PC-3 (cell line): ENCODE measurements at regions not wholly inside any gene's neighbourhood (a gene's known extent, or its start where the extent isn't known, plus 50 kb on each side); places are given as distances from the start of the nearest gene placed in this dataset.

Experiments
- ATAC-seq: fragments of 200-7000 bp; cut with Tn5 transposase; 2 replicates; pipeline ENCODE4 v1.9.1; 2020; ENCODE audit warnings: mild to moderate bottlenecking, moderate library complexity
- BruUV-seq: library from RNA; stranded (reverse); fragments of 400-500 nt; replicated peaks from 2 replicates; lab custom pipeline; 2021; lab: Mats Ljungman, UMichigan
- CTCF ChIA-PET: fragments of 300-600 bp; sonication (Branson Sonifier 250); formaldehyde crosslinking; loops from one replicate; lab custom pipeline; 2022; ENCODE audit warnings: antibody characterized with exemption; lab: Charles Lee
- POLR2A ChIA-PET: fragments of 300-600 bp; sonication (Branson Sonifier 250); formaldehyde crosslinking; loops from one replicate; lab custom pipeline; 2022; ENCODE audit warnings: antibody characterized with exemption; ENCODE audit not compliant: unreplicated experiment; lab: Charles Lee
- DNase-seq: peaks from one replicate; pipeline ENCODE4 v3.0.0-alpha.2; 2015
- H2AFZ ChIP-seq: fragments of 300-600 bp; sonication (generic); 2 replicates; pipeline ENCODE4 v1.6.0; 2016; ENCODE audit warnings: antibody characterized with exemption, low read length
- H3F3A ChIP-seq: fragments of 300-600 bp; sonication (generic); one replicate; pipeline ENCODE4 v1.6.0; 2017; ENCODE audit warnings: antibody characterized with exemption, low read length, control low read depth, mild to moderate bottlenecking; ENCODE audit not compliant: unreplicated experiment
- H3K27ac ChIP-seq: fragments of 300-600 bp; sonication (generic); 2 replicates; pipeline ENCODE4 v1.5.1; 2016; ENCODE audit warnings: mild to moderate bottlenecking, low read length
- H3K27me3 ChIP-seq: fragments of 300-600 bp; sonication (generic); 2 replicates; pipeline ENCODE4 v1.6.1; 2016; ENCODE audit warnings: low read length, mixed read lengths
- H3K36me3 ChIP-seq: fragments of 300-600 bp; sonication (generic); 2 replicates; pipeline ENCODE4 v1.6.1; 2016; ENCODE audit warnings: low read depth, mixed run types, low read length, mixed read lengths
- H3K4me1 ChIP-seq: fragments of 300-600 bp; sonication (generic); 2 replicates; pipeline ENCODE4 v1.5.1; 2016; ENCODE audit warnings: low read length; ENCODE audit not compliant: insufficient read depth
- H3K4me2 ChIP-seq: fragments of 300-600 bp; sonication (generic); 2 replicates; pipeline ENCODE4 v1.6.0; 2016; ENCODE audit warnings: low read length
- H3K4me3 ChIP-seq: fragments of 300-600 bp; sonication (generic); 2 replicates; pipeline ENCODE4 v1.5.1; 2016; ENCODE audit warnings: mild to moderate bottlenecking, low read length, mixed read lengths
- H3K79me2 ChIP-seq: fragments of 300-600 bp; sonication (generic); 2 replicates; pipeline ENCODE4 v1.6.1; 2017; ENCODE audit warnings: low read length, mixed read lengths
- H3K9ac ChIP-seq: fragments of 300-600 bp; sonication (generic); 2 replicates; pipeline ENCODE4 v1.6.0; 2016; ENCODE audit warnings: mild to moderate bottlenecking, low read length
- H3K9me2 ChIP-seq: fragments of 300-600 bp; sonication (generic); replicated peaks from 2 replicates; pipeline ENCODE4 v1.6.1; 2016; ENCODE audit warnings: mixed run types, low read length, mixed read lengths
- H3K9me3 ChIP-seq: fragments of 300-600 bp; sonication (generic); 2 replicates; pipeline ENCODE4 v1.6.1; 2016; ENCODE audit warnings: low read length, mixed read lengths
- H4K20me1 ChIP-seq: fragments of 300-600 bp; sonication (generic); 2 replicates; pipeline ENCODE4 v1.6.1; 2016; ENCODE audit warnings: low read length, mixed read lengths
- CTCF ChIP-seq: fragments of 300-600 bp; sonication (generic); conservative IDR thresholded peaks from 2 replicates; pipeline ENCODE4 v1.5.1; 2017; ENCODE audit warnings: antibody characterized with exemption, low read depth, mild to moderate bottlenecking, low read length
- EZH2 ChIP-seq: fragments of 300-600 bp; sonication (generic); IDR thresholded peaks from one replicate; pipeline ENCODE4 v1.6.1; 2017; ENCODE audit warnings: antibody characterized with exemption, mild to moderate bottlenecking, low read length; ENCODE audit not compliant: unreplicated experiment
- EZH2phosphoT487 ChIP-seq: fragments of 300-600 bp; sonication (generic); IDR thresholded peaks from 2 replicates; pipeline ENCODE4 v1.6.1; 2018; ENCODE audit warnings: mild to moderate bottlenecking, antibody characterized with exemption, low read length, borderline replicate concordance
- intact Hi-C: fragments of 100-400 bp; cut with micrococcal nuclease; formaldehyde crosslinking; loops from 2 replicates; pipeline ENCODE4 v1.9.0; 2023

GRCh38 chr5:130795037-130795436 lies 370.0 kb downstream of the HINT1 start:
- no TSS peak for BruUV-seq
- Histone ChIP-seq H3K9me2 (no peaks in the 10 kb centered on the region), H3K9ac (peak overlapping the region; percentile 28; the same call in 1 of the 2 replicates), H3K4me2 (no peak overlapping the region), H3K4me1 (peaks cover 17% of the 10 kb centered on the region), H3K27ac (peak overlapping the region; percentile 41), H3K79me2 (no peaks in the 10 kb centered on the region), H3K27me3 (no peaks in the 10 kb centered on the region), H3K36me3 (no peaks in the 10 kb centered on the region), H4K20me1 (no peaks in the 10 kb centered on the region), H3K9me3 (no peaks in the 10 kb centered on the region), H3K4me3 (no peak overlapping the region), H2AFZ (no peak overlapping the region), H3F3A (no peaks in the 10 kb centered on the region)
- TF ChIP-seq CTCF: no peak
- TF ChIP-seq EZH2phosphoT487: no peak
- CTCF ChIA-PET: no interaction called here
- DNase-seq (peak; percentile 42), ATAC-seq (peak; percentile 28; the same call in 1 of the 2 replicates)
- POLR2A ChIA-PET: no interaction called here
- intact Hi-C loops: no loop called here

GRCh38 chr5:130777794-130778193 lies 387.3 kb downstream of the HINT1 start:
- Histone ChIP-seq H3K27me3 (no peaks in the 10 kb centered on the region), H3K27ac (no peak overlapping the region), H3K9me2 (no peaks in the 10 kb centered on the region), H3K79me2 (no peaks in the 10 kb centered on the region), H3K9me3 (no peaks in the 10 kb centered on the region), H3K9ac (no peak overlapping the region), H3K4me2 (no peak overlapping the region), H3K4me3 (no peak overlapping the region), H3K4me1 (peaks cover 8% of the 10 kb centered on the region), H4K20me1 (no peaks in the 10 kb centered on the region), H2AFZ (no peak overlapping the region), H3F3A (no peaks in the 10 kb centered on the region), H3K36me3 (no peaks in the 10 kb centered on the region)
- ATAC-seq (no peak), DNase-seq (no peak)
- TF ChIP-seq CTCF: no peak
- TF ChIP-seq EZH2: no peak
- TF ChIP-seq EZH2phosphoT487: no peak
- BruUV-seq: no TSS peak
- ChIA-PET POLR2A (no interaction called here), CTCF (no interaction called here)
- intact Hi-C loops: no loop called here

GRCh38 chr5:130773813-130774212 lies 391.2 kb downstream of the HINT1 start:
- ChIA-PET POLR2A (no interaction called here), CTCF (no interaction called here)
- H4K20me1 ChIP-seq: no peaks in the 10 kb centered on the region
- TF ChIP-seq EZH2: no peak
- peak; percentile 50 for TF ChIP-seq CTCF
- no peaks in the 10 kb centered on the region for H3K9me3 ChIP-seq
- H3K9ac ChIP-seq: no peak overlapping the region
- no peaks in the 10 kb centered on the region for H3F3A ChIP-seq
- intact Hi-C loops: no loop called here
- H3K27ac ChIP-seq: peak overlapping the region; percentile 10
- ATAC-seq: peak; percentile 100
- H3K27me3 ChIP-seq: no peaks in the 10 kb centered on the region
- peak overlapping the region; percentile 17; the same call in 1 of the 2 replicates for H3K4me2 ChIP-seq
- H3K4me3 ChIP-seq: no peak overlapping the region
- H3K9me2 ChIP-seq: no peaks in the 10 kb centered on the region
- peak; percentile 88 for DNase-seq
- H3K36me3 ChIP-seq: no peaks in the 10 kb centered on the region
- H2AFZ ChIP-seq: peak overlapping the region; percentile 66
- no TSS peak for BruUV-seq
- H3K79me2 ChIP-seq: no peaks in the 10 kb centered on the region
- peaks cover 8% of the 10 kb centered on the region for H3K4me1 ChIP-seq
